ENCODE measurements at regions not wholly inside any gene's neighbourhood (a gene's known extent, or its start where the extent isn't known, plus 50 kb on each side); places are given as distances from the start of the nearest gene placed in this dataset.
A peak's percentile ranks its signal among the peaks of the same experiment; 100 is the strongest.

DNA sequence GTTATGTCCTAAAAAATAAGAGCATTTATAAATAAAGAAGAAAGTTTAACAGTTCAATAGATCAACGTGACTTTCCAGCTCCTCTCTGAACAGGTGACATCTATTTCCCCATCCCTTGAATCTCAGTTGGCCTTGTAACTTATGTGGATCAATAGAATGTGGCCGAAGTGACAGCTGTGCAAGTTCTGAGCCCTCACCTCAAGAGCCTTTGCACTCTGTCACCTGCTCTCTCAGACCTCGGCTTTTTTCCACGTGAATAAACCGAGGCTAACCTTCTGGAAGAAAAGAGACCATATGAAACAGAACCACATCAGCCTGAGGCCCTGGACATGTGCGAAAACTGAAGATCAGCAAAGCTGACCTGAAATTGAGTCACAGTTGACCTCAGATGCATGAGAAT is 253.0 kb downstream of the DAD1 start:
- no peak for DNase-seq
- no peak for ATAC-seq
- intact Hi-C loops (cut with DNase I, micrococcal nuclease): no loop called here

DNA sequence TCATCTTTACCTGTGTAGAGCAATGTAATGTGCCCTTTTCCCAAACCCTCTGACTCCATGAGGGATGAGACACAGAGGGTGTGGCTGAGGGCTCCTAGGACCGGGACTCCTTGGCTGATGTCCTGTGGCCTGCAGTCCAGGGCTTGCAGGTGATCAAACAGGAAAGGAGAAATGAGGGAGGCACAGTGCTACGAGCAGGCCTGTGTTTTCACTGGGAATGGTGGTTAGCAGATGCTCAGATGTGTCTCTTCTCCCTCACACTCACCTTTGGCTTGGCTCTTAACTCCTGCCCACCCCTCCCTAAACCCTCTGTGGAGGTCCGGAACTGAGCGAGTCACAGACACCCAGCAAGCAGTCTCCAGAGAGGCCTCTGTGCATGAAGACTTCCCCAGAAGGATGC is 254.4 kb downstream of the DAD1 start:
- intact Hi-C loops (cut with DNase I, micrococcal nuclease): no loop called here
- ATAC-seq (peak; percentile 29), DNase-seq (no peak)

DNA sequence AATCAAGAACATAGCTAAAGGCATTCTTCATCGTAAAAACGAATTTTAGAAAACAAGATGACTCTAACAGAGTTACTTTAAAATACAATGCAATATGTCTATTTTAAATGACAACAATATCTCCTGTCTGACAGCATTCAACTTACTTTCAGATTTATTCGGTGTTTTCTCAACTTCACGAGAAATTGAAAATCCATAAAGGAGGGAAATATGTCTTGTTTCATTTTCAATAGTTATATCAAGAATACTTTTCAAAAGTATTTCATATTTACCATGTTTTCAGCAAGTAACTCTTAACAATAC is 254.8 kb downstream of the DAD1 start:
- DNase-seq (no peak), ATAC-seq (no peak)
- intact Hi-C loops (cut with DNase I, micrococcal nuclease): no loop called here

DNA sequence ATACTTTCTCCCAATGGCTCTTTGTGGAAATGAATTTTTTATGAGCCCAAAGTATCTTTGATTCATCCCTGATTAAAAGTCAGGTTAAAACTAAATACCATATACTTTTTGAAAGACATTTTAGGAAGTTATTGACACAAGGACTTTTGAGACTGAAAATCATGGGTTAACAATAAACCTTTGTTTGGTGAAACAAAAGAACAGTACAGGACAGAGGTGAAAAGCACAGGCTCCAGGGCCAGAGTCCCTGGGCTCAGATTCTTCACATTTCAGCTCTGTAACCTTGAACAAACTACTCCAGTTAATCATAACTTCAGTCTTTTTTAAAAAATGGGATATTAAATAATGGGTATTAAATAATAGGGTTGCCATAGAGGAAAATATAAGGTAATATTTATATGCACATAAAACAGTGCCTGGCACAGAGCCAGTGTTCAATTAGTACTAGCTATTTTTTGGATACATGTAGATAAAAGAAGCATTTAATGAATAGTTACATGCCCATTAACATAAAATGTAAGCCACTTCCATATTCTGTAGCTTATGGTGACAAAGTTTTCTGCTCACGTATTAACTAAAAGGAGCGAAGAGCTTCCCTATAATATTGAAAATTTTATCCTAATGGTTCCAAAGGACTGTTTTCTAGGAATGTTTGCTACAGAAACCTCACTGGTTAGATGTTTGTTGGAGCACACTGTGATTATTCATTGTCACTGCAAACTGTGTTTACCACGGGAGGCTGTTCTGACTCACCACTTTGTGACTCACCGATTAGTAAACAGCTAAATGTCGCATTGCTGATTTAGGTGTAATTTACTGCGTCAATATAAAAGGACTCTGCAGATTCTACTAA is 255.4 kb downstream of the DAD1 start:
- intact Hi-C loops (cut with DNase I, micrococcal nuclease): no loop called here
- DNase-seq: no peak
- peak; percentile 88 for ATAC-seq

DNA sequence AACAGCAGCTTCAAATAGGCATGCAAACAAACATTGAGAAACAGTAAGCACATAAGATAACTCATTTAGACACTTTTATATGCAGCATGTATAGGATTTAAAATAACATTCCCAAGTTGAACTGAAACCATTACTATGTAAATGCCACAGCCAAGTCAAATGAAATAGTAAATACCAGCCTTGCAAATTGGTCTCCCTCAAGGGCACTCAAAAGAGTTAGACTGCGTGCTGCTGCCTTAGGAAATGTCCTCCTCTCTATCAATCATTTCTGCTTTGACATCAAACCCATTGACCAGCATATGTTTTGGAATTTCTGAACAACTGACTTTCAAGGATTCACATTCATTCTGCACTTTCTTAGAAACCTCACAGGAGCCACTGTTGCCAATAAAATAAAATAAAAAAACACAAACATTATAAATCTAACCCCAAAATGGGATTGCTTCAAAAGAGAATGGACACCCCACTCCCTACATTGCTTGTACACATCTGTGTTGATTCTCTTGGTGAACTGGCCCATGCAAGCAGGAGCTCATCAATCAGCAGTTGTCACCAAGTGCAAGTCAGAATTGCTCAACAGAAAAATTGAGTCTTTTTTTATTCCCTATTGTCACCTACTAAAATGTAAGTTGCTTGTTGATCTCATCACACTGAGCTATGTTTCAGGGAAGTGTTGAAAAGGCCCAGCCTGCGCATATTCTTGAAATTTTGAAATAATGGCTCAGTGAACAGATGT is 256.2 kb downstream of the DAD1 start:
- intact Hi-C loops (cut with DNase I, micrococcal nuclease): no loop called here
- DNase-seq (no peak), ATAC-seq (no peak)

DNA sequence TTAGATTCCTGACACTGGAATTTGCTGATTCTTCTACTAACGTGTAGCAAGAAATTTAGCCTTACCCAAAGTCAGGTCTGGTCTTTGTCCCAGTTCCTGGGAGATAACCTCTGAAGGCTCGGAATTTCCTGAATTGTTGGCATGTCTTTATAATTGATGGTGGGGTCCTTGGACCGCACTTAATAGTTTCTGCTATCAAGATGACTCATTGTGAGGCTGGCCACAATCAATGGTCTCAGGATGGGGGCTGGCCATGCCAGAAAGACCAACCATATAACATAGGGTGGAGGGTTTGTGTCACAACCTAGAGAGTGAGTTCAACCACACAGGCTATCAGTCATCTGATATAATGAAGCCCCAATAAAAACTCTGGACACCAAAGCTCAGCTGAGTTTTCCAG is 259.7 kb downstream of the DAD1 start:
- ATAC-seq: no peak
- no peak for DNase-seq
- intact Hi-C loops (cut with DNase I, micrococcal nuclease): no loop called here

DNA sequence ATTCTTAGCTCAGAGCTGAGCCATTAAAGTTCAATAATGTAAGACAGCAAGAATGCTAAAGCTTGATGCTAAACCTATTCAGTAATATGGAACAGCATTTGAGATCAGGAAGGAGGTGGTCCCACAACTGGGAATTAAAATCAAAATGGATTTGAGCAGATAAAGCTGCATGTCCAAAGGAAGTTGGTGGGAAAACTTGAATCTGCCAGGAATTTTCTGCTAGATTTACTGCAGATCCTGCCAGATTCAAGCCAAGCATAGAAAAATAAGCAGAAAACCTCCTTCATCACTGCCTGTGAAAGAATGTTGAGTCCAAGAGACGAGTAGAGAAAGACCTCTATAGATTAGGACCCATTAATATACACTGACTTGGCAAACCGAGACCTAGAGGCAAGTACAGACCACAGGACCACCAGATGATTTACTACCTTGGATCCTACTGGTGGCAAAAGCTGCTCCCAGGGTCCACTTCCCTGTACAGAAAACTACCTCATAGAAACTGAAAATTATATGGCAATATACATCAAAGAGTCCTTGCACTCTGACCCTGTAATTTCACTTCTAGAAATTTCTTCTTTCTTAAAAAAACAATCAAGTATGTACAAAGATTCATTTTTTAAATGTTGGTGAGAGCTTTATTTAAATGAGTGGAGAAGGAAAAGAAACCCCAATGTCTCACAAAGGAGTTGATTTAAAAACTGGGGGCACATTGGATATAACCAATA is 263.2 kb downstream of the DAD1 start:
- DNase-seq: no peak
- ATAC-seq: no peak
- intact Hi-C loops (cut with DNase I, micrococcal nuclease): no loop called here

DNA sequence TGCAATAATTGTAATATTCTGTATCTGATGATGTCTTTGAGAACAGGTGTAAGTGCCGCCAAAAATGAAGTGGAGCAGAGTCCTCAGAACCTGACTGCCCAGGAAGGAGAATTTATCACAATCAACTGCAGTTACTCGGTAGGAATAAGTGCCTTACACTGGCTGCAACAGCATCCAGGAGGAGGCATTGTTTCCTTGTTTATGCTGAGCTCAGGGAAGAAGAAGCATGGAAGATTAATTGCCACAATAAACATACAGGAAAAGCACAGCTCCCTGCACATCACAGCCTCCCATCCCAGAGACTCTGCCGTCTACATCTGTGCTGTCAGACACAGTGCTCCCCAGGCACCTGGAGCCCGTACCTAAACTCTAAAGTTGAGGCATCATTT is 268.7 kb downstream of the DAD1 start:
- DNase-seq (no peak), ATAC-seq (peak; percentile 39)
- intact Hi-C loops (cut with DNase I, micrococcal nuclease): no loop called here

DNA sequence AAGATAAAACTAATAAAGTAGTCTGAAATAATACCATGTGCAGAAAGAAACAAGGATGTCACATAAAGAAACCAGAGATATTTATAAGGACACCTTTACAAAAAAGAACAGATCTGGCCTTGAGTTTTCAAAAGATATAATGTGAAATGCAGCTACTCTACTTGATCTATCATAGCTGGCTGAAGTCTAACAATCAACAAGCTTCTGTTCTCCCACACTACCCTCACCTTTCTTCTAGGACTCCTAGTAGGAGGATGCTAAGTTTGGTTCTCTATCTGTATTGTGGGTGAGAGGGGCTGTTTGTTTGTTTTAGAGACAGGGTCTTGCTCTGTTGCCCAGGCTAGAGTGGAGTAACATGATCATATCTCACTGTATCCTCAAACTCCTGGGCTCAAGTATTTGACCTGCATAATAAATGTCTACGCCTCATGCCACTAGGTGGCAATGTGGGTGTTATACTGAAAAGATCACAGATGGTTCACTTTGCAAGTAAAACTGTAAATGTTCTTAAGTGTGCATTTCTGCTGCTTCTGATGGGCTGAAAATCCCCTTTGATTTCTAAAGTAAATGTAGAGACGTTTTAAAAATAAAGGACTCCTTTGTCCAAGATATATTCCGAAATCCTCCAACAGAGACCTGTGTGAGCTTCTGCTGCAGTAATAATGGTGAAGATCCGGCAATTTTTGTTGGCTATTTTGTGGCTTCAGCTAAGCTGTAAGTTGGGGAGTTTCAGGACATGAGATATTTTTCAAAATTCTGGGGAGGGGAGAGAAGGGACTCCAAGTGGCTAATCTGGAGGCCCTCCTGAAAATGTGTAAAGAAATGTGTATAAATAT is 269.3 kb downstream of the DAD1 start:
- DNase-seq (peak; percentile 28 to 72), ATAC-seq (peak; percentile 74)
- intact Hi-C loops (cut with DNase I, micrococcal nuclease): loop anchor here in 1 of 2 donors (5.0 kb wide), 1 partner anchor 58 kb away; no protein-coding TSS in a partner anchor

DNA sequence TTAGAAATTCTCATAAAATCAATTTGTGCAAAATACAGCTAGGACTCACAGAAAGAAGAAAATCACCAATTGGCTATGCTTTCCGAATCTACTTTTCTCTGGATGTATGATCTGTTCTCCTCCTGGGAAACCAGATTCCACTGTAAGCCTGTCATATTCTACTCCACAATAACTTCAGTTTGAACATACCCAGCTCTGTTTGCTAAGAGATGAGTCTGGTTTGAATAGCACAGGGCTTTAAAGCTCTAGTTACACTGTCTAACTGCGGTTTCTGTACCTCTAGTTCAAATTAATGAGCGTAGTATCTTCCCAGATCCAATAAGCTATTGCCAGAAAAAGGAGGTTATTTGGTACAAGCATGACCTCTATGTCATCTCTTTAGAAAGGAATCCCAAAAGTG is 270.1 kb downstream of the DAD1 start:
- intact Hi-C loops (cut with DNase I, micrococcal nuclease): loop anchor here in 1 of 2 donors (5.0 kb wide), 1 partner anchor 58 kb away; no protein-coding TSS in a partner anchor
- ATAC-seq: no peak

DNA sequence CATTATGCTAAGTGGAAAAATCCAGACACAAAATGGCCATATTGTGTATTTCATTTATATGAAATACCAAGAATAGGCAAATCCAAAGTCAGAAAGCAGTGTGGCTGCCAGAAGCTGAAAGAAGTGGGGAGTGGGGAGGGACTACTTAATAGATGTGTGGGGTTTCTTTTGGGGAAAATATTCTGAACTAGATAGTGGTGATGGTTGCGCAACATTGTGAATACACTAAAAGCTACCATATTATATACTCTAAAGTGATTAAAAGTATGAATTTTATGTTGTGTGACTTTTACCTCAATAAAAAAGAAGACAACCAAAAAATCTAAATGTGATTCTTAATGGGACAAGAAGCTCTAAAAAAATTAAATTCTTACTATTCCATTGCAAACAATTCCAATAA is 272.6 kb downstream of the DAD1 start:
- ATAC-seq (no peak), DNase-seq (no peak)
- intact Hi-C loops (cut with DNase I, micrococcal nuclease): loop anchor here in 1 of 2 donors (5.0 kb wide), 1 partner anchor 61 kb away; no protein-coding TSS in a partner anchor

More for the DNA sequence above, 270.1 kb downstream of the DAD1 start:
- no peak for DNase-seq

DNA sequence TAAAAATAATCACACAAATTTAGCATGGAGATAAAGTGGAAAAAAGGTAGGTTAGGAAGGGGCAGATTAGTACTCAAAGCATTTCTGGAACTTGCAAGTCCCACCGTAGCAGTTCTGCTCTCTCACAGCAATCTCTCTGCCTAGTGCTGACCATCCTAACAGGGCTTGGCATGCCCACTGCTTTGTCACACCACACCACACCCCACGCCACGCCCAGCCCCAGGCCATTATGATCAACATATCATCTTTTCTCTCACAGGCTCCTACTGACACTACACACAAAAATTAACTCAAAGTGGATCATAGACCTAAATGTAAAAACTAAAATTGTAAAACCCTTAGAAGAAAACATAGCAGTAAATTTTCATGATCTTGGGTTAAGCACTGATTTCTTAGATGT is 273.7 kb downstream of the DAD1 start:
- DNase-seq (no peak), ATAC-seq (no peak)
- intact Hi-C loops (cut with DNase I, micrococcal nuclease): loop anchor here in 1 of 2 donors (5.0 kb wide), 1 partner anchor 62 kb away; no protein-coding TSS in a partner anchor

DNA sequence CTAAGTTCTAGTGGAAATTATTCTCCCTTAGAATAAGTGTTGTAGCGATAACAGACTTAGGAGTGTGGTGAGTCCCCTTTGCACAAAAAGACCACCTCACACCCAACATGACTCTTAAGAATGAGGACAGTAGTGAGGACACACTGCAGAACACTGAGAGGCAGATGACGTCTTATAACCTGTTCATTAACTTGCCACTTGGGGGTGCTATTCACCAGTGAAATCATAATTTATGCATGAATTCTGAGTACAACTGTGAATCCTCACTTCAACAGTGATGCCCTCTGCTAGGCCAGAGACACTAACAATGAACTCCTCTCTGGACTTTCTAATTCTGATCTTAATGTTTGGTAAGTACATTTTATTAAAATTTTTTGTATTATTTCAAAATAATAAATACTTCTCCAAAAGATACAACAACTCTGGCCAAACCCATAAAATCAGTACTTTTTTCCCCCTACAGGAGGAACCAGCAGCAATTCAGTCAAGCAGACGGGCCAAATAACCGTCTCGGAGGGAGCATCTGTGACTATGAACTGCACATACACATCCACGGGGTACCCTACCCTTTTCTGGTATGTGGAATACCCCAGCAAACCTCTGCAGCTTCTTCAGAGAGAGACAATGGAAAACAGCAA is 274.7 kb downstream of the DAD1 start:
- ATAC-seq: peak; percentile 74
- DNase-seq: no peak
- intact Hi-C loops (cut with DNase I, micrococcal nuclease): no loop called here

DNA sequence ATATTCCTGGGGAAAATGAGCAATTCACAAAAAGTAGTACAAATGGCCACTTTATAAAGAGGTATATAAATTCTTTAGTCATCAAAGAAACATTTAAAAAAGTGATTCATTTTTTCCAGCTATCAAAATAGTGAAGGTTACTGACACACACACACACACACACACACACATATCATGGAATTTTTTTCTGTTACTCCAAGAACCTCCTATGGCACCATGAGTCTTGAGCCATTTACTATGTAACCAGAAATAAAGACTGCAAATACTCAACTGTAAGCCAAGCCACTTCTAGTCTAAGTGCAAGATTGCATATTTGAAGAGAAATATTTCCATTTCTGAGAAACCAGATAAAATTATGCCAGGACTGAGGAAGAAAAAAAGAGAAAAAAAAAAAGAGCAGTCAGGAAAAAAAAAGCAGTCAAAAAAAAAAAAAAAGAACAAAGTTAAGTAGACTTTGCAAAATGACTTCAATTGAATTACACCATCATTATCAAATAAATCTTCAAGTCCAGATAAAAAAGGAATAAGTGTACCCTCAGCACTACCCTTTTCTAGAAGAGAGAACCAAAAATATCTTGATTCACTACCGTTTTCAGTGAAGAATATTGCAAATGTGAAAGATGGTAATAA is 275.7 kb downstream of the DAD1 start:
- intact Hi-C loops (cut with DNase I, micrococcal nuclease): no loop called here

DNA sequence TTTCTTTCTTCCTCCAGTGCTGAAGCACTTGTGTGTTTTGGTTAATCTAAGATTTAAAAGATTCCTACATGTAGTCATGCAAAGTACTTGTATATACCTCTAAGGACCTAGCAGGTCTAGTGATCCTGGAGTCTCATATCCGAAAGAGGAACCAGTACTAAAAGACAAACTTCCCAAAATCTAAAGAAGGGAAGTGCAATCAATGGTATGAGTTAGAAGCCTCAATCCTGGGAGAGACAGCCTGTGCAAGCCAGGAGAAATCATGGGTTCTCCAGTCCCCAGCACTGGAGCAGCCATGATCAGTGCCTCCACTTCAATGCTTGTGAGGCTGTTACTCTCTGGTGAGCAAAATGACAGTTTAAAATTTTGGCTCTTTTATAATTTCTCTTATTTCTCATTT is 277.4 kb downstream of the DAD1 start:
- ATAC-seq: no peak
- intact Hi-C loops (cut with DNase I, micrococcal nuclease): no loop called here
- DNase-seq: no peak

More for the DNA sequence above, 275.7 kb downstream of the DAD1 start:
- ATAC-seq: no peak
- DNase-seq: no peak

DNA sequence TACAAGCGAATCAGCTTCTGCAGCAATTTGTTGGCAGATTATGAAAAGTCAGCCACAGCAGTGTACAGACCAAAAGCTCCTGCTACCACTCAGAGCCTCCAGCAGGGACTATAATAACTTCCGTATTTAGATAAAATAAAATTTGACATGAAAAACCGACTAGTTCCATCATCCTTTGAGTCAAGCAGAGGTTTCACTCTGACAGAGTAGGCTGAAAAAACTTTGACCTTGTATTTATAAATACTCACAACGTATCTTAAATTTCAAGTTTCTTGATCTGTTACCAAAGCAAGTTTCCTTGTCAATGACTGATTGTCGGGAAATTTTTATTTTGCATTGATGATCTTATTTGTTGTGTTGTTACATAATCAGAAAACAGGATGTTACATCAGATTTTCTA is 283.4 kb downstream of the DAD1 start:
- ATAC-seq (no peak), DNase-seq (no peak)
- intact Hi-C loops (cut with DNase I, micrococcal nuclease): no loop called here

DNA sequence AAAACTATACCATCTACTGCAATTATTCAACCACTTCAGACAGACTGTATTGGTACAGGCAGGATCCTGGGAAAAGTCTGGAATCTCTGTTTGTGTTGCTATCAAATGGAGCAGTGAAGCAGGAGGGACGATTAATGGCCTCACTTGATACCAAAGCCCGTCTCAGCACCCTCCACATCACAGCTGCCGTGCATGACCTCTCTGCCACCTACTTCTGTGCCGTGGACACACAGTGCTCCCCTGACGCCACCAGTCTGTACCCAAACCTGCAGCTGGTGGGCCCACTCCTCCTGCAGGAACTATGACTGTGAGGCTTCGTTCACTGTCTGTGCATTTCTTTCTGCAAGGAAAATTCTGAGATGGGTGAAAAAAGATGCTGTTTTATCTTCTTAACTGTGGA is 284.7 kb downstream of the DAD1 start:
- intact Hi-C loops (cut with DNase I, micrococcal nuclease): no loop called here
- no peak for DNase-seq
- no peak for ATAC-seq

All from left colon (tissue), 2 donors.